HEK293 (cell line): ENCODE measurements at regions not wholly inside any gene's neighbourhood (a gene's known extent, or its start where the extent isn't known, plus 50 kb on each side); places are given as distances from the start of the nearest gene placed in this dataset.

Experiments
- REST ChIP-seq: fragments of 450-650 bp; formaldehyde crosslinking; IDR thresholded peaks from 2 replicates; pipeline ENCODE4 v1.5.1; 2016; ENCODE audit warnings: missing biosample characterization, missing genetic modification characterization
- YY1 ChIP-seq: fragments of 450-650 bp; formaldehyde crosslinking; IDR thresholded peaks from 2 replicates; pipeline ENCODE4 v1.5.1; 2018; ENCODE audit warnings: missing biosample characterization, missing genetic modification characterization
- ZBTB44 ChIP-seq: fragments of 450-650 bp; IDR thresholded peaks from 2 replicates; pipeline ENCODE4 v1.5.1; 2018; ENCODE audit warnings: missing biosample characterization, mild to moderate bottlenecking, missing genetic modification characterization
- ZBTB7A ChIP-seq: fragments of 450-650 bp; formaldehyde crosslinking; IDR thresholded peaks from 2 replicates; pipeline ENCODE4 v1.5.1; 2016; ENCODE audit warnings: low read depth, missing biosample characterization, missing genetic modification characterization
- ZNF121 ChIP-seq: fragments of 450-650 bp; formaldehyde crosslinking; IDR thresholded peaks from 2 replicates; pipeline ENCODE4 v1.5.1; 2016; ENCODE audit warnings: missing biosample characterization, missing genetic modification characterization
- ZNF280C ChIP-seq: fragments of 450-650 bp; formaldehyde crosslinking; IDR thresholded peaks from 2 replicates; pipeline ENCODE4 v1.5.1; 2016; ENCODE audit warnings: missing biosample characterization, missing genetic modification characterization
- ZNF292 ChIP-seq: fragments of 450-650 bp; formaldehyde crosslinking; IDR thresholded peaks from 2 replicates; pipeline ENCODE4 v1.5.1; 2016; ENCODE audit warnings: low read depth, missing biosample characterization, missing genetic modification characterization, borderline replicate concordance
- ZNF302 ChIP-seq: fragments of 450-650 bp; formaldehyde crosslinking; IDR thresholded peaks from 2 replicates; pipeline ENCODE4 v1.5.1; 2016; ENCODE audit warnings: missing biosample characterization, missing genetic modification characterization, low read depth
- ZNF629 ChIP-seq: fragments of 450-650 bp; formaldehyde crosslinking; IDR thresholded peaks from 2 replicates; pipeline ENCODE4 v1.5.1; 2017; ENCODE audit warnings: missing biosample characterization, missing genetic modification characterization
- ZNF791 ChIP-seq: fragments of 450-650 bp; formaldehyde crosslinking; IDR thresholded peaks from 2 replicates; pipeline ENCODE4 v1.5.1; 2016; ENCODE audit warnings: missing biosample characterization, missing genetic modification characterization
- ZSCAN16 ChIP-seq: fragments of 450-650 bp; formaldehyde crosslinking; IDR thresholded peaks from 2 replicates; pipeline ENCODE4 v1.5.1; 2016; ENCODE audit warnings: missing biosample characterization, missing genetic modification characterization
- TF ChIP-seq, protein P1 (sequence below): fragments of 450-650 bp; formaldehyde crosslinking; IDR thresholded peaks from 2 replicates; pipeline ENCODE4 v1.5.1; 2016; ENCODE audit warnings: missing biosample characterization, missing genetic modification characterization

- TF ChIP-seq YY1 (tag by site-specific recombination) = no peak
- no peak for TF ChIP-seq ZNF292 (tag by site-specific recombination)
- TF ChIP-seq ZNF121 (tag by site-specific recombination) = no peak
- no peak for TF ChIP-seq ZNF791 (tag by site-specific recombination)
- no peak for TF ChIP-seq ZSCAN16
- TF ChIP-seq, protein P1, sequence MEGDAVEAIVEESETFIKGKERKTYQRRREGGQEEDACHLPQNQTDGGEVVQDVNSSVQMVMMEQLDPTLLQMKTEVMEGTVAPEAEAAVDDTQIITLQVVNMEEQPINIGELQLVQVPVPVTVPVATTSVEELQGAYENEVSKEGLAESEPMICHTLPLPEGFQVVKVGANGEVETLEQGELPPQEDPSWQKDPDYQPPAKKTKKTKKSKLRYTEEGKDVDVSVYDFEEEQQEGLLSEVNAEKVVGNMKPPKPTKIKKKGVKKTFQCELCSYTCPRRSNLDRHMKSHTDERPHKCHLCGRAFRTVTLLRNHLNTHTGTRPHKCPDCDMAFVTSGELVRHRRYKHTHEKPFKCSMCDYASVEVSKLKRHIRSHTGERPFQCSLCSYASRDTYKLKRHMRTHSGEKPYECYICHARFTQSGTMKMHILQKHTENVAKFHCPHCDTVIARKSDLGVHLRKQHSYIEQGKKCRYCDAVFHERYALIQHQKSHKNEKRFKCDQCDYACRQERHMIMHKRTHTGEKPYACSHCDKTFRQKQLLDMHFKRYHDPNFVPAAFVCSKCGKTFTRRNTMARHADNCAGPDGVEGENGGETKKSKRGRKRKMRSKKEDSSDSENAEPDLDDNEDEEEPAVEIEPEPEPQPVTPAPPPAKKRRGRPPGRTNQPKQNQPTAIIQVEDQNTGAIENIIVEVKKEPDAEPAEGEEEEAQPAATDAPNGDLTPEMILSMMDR = no peak
- no peak for TF ChIP-seq ZNF280C (tag by site-specific recombination)
- no peak for TF ChIP-seq ZBTB7A
- TF ChIP-seq REST (tag by site-specific recombination) = no peak
- no peak for TF ChIP-seq ZBTB44 (tag by site-specific recombination)
- TF ChIP-seq ZNF302 (tag by site-specific recombination) = no peak
- no peak for TF ChIP-seq ZNF629
Measured at GRCh38 chr2:221845021-221845365, 272.9 kb upstream of the EPHA4 start.
